ENCODE measurements at regions not wholly inside any gene's neighbourhood (a gene's known extent, or its start where the extent isn't known, plus 50 kb on each side); places are given as distances from the start of the nearest gene placed in this dataset.

- TF ChIP-seq, protein P1, sequence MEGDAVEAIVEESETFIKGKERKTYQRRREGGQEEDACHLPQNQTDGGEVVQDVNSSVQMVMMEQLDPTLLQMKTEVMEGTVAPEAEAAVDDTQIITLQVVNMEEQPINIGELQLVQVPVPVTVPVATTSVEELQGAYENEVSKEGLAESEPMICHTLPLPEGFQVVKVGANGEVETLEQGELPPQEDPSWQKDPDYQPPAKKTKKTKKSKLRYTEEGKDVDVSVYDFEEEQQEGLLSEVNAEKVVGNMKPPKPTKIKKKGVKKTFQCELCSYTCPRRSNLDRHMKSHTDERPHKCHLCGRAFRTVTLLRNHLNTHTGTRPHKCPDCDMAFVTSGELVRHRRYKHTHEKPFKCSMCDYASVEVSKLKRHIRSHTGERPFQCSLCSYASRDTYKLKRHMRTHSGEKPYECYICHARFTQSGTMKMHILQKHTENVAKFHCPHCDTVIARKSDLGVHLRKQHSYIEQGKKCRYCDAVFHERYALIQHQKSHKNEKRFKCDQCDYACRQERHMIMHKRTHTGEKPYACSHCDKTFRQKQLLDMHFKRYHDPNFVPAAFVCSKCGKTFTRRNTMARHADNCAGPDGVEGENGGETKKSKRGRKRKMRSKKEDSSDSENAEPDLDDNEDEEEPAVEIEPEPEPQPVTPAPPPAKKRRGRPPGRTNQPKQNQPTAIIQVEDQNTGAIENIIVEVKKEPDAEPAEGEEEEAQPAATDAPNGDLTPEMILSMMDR (IDR thresholded peaks at IDR 0.05): no peak
- TF ChIP-seq ZFX (IDR thresholded peaks at IDR 0.05; ENCODE audit: borderline replicate concordance): no peak
Observed at GRCh38 chr4:41325901-41326300, 69.2 kb downstream of the UCHL1 start.
